ENCODE measurements at regions not wholly inside any gene's neighbourhood (a gene's known extent, or its start where the extent isn't known, plus 50 kb on each side); places are given as distances from the start of the nearest gene placed in this dataset.
"Not testable (repeated sequence)": the region's sequence is repeated elsewhere in the genome, so short reads cannot be mapped to it uniquely, and the experiment has no call there.

- TF ChIP-seq CTCF (IDR thresholded peaks at IDR 0.05); EZH2 (IDR thresholded peaks at IDR 0.05; ENCODE audit: borderline replicate concordance, insufficient read depth, low read depth, low read length, poor library complexity, severe bottlenecking): not testable (repeated sequence)
Measured at GRCh38 chr3:170804634-170805033, 65.4 kb downstream of the RPL22L1 start.
